ENCODE measurements at regions not wholly inside any gene's neighbourhood (a gene's known extent, or its start where the extent isn't known, plus 50 kb on each side); places are given as distances from the start of the nearest gene placed in this dataset.

DNA sequence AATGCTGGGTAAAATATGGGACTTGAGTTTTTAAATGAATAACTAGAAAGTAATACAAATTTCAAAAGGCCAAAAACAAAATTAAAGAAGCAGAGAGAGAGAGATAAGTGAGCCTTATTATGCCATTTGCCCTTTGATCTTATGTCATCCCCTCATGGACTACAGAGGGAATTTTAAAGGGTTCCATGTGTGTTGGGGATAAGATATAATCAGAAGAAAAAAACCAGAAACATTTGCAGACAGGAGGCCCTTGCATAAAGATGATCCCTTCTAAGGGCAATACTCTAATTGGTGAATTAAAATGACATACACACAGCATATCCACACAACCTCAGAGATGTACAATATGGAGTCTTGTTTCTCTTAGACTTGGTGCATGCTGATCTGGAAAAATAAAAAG lies 406.6 kb upstream of the LARGE1 start:
- TF ChIP-seq, protein P1, sequence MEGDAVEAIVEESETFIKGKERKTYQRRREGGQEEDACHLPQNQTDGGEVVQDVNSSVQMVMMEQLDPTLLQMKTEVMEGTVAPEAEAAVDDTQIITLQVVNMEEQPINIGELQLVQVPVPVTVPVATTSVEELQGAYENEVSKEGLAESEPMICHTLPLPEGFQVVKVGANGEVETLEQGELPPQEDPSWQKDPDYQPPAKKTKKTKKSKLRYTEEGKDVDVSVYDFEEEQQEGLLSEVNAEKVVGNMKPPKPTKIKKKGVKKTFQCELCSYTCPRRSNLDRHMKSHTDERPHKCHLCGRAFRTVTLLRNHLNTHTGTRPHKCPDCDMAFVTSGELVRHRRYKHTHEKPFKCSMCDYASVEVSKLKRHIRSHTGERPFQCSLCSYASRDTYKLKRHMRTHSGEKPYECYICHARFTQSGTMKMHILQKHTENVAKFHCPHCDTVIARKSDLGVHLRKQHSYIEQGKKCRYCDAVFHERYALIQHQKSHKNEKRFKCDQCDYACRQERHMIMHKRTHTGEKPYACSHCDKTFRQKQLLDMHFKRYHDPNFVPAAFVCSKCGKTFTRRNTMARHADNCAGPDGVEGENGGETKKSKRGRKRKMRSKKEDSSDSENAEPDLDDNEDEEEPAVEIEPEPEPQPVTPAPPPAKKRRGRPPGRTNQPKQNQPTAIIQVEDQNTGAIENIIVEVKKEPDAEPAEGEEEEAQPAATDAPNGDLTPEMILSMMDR (IDR thresholded peaks at IDR 0.05 in 8 of 11, conservative IDR thresholded peaks at IDR 0.05 in 3 of 11): no peak
- TF ChIP-seq POLR2A (IDR thresholded peaks at IDR 0.05): no peak

Measured in spleen (tissue), 7 donors.